ENCODE measurements at regions not wholly inside any gene's neighbourhood (a gene's known extent, or its start where the extent isn't known, plus 50 kb on each side); places are given as distances from the start of the nearest gene placed in this dataset.

DNA sequence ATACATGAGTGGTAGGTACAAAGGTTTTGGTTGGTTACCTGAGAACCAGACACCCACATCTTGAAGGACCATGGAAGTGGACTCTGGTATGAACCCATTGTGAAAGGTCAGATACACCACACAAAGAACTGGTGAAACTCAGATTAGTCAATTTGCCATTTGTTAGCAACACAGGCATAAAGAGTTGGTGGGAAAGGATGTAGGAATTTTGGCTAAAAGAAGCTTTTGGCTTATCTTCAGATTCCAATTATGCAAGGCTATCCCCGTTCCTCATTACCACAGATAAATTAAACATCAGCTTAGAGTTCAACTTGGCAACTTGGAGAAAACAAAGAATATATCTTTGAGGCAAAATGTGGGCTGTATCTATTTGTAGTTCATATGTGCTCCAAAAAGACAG, 87.0 kb upstream of the IRF2BP2 start:
- Histone ChIP-seq H2BK120ac (ENCODE audit: low read depth, low read length, poor library complexity, severe bottlenecking) (no peak overlapping the region), H2AK5ac (ENCODE audit: insufficient read length, low read length) (no peak overlapping the region), H3K27me3 (ENCODE audit: insufficient read depth, low read length) (no peaks in the 10 kb centered on the region), H3K4me1 (ENCODE audit: insufficient read depth, low read length) (no peaks in the 10 kb centered on the region), H2BK15ac (ENCODE audit: low read depth, low read length) (no peak overlapping the region), H2BK5ac (ENCODE audit: insufficient read length, low read length) (no peak overlapping the region), H3K9ac (ENCODE audit: extremely low read depth, insufficient read length, low read length) (no peak overlapping the region), H3K4me2 (ENCODE audit: insufficient read depth, insufficient read length, low read length) (no peak overlapping the region), H3K27ac (ENCODE audit: insufficient read length, low read depth, low read length) (no peak overlapping the region), H4K91ac (ENCODE audit: insufficient read length, low read depth, low read length) (no peak overlapping the region), H3K56ac (ENCODE audit: insufficient read length, low read depth, low read length) (no peak overlapping the region), H4K20me1 (ENCODE audit: control insufficient read depth, insufficient read depth, insufficient read length) (no peaks in the 10 kb centered on the region), H3T11ph (ENCODE audit: low read length) (no peak overlapping the region), H3K79me1 (ENCODE audit: insufficient read depth, low read depth, low read length, poor library complexity, severe bottlenecking) (no peaks in the 10 kb centered on the region), H3K4ac (ENCODE audit: low read depth, low read length) (no peak overlapping the region), H3K9me3 (ENCODE audit: control insufficient read depth, low read depth, low read length) (no peaks in the 10 kb centered on the region), H4K8ac (replicated peaks; ENCODE audit: insufficient read length, low read depth, low read length) (no peak overlapping the region), H3K18ac (ENCODE audit: insufficient read length, low read depth, low read length) (no peak overlapping the region), H3K23ac (ENCODE audit: insufficient read length, low read depth, low read length) (no peak overlapping the region), H2BK20ac (ENCODE audit: low read depth, low read length, poor library complexity, severe bottlenecking) (no peak overlapping the region), H3K23me2 (ENCODE audit: insufficient read length, low read depth, low read length, poor library complexity, severe bottlenecking) (no peaks in the 10 kb centered on the region), H2AFZ (ENCODE audit: low read length) (no peak overlapping the region), H4K5ac (ENCODE audit: insufficient read length, low read depth, low read length) (no peak overlapping the region), H2BK12ac (ENCODE audit: insufficient read length, low read depth, low read length) (no peak overlapping the region), H3K14ac (ENCODE audit: insufficient read depth, low read length) (no peak overlapping the region), H3K79me2 (ENCODE audit: insufficient read depth, low read length) (no peaks in the 10 kb centered on the region)
- H3K27me3 Mint-ChIP-seq (ENCODE audit: low read depth): peaks cover 4% of the 10 kb centered on the region
- no peak for DNase-seq
- WGBS (ENCODE audit: extremely low coverage, insufficient read length, low lambda C conversion rate): no CpG with 5 or more reads among the region's 1 CpG
- no peaks in the 10 kb centered on the region for H3K4me1 Mint-ChIP-seq
- no peaks in the 10 kb centered on the region for H3K9me3 Mint-ChIP-seq
- H3K27ac Mint-ChIP-seq: no peak overlapping the region
- TF ChIP-seq, protein P1, sequence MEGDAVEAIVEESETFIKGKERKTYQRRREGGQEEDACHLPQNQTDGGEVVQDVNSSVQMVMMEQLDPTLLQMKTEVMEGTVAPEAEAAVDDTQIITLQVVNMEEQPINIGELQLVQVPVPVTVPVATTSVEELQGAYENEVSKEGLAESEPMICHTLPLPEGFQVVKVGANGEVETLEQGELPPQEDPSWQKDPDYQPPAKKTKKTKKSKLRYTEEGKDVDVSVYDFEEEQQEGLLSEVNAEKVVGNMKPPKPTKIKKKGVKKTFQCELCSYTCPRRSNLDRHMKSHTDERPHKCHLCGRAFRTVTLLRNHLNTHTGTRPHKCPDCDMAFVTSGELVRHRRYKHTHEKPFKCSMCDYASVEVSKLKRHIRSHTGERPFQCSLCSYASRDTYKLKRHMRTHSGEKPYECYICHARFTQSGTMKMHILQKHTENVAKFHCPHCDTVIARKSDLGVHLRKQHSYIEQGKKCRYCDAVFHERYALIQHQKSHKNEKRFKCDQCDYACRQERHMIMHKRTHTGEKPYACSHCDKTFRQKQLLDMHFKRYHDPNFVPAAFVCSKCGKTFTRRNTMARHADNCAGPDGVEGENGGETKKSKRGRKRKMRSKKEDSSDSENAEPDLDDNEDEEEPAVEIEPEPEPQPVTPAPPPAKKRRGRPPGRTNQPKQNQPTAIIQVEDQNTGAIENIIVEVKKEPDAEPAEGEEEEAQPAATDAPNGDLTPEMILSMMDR (conservative IDR thresholded peaks at IDR 0.05): no peak
- H3K4me3 Mint-ChIP-seq: no peak overlapping the region
- H3K36me3 Mint-ChIP-seq (ENCODE audit: insufficient read depth in 1 of 3, low read depth in 3 of 3): no peaks in the 10 kb centered on the region

Measured in H9 (cell line).